Glutamatergic neuron (in vitro differentiated cells): ENCODE measurements at regions not wholly inside any gene's neighbourhood (a gene's known extent, or its start where the extent isn't known, plus 50 kb on each side); places are given as distances from the start of the nearest gene placed in this dataset.

ENCODE experiments used
- DNase-seq: peaks from one replicate; pipeline ENCODE4 v3.0.0; 2022
- H3K27ac Mint-ChIP-seq: one replicate; pipeline ENCODE4 v1.8.0; 2020; ENCODE audit warnings: mild to moderate bottlenecking, mixed read lengths, inconsistent platforms; ENCODE audit not compliant: unreplicated experiment
- H3K27me3 Mint-ChIP-seq: one replicate; pipeline ENCODE4 v1.8.0; 2020; ENCODE audit warnings: mild to moderate bottlenecking, moderate library complexity, mixed read lengths, inconsistent platforms; ENCODE audit not compliant: unreplicated experiment
- H3K36me3 Mint-ChIP-seq: one replicate; pipeline ENCODE4 v1.8.0; 2020; ENCODE audit warnings: mild to moderate bottlenecking, mixed read lengths, inconsistent platforms; ENCODE audit not compliant: unreplicated experiment
- H3K4me1 Mint-ChIP-seq: one replicate; pipeline ENCODE4 v1.8.0; 2020; ENCODE audit warnings: mild to moderate bottlenecking, low read depth, mixed read lengths, inconsistent platforms; ENCODE audit not compliant: unreplicated experiment
- H3K4me3 Mint-ChIP-seq: one replicate; pipeline ENCODE4 v1.8.0; 2020; ENCODE audit warnings: mild to moderate bottlenecking, mixed read lengths, inconsistent platforms; ENCODE audit not compliant: unreplicated experiment
- H3K9me3 Mint-ChIP-seq: one replicate; pipeline ENCODE4 v1.8.0; 2020; ENCODE audit warnings: mild to moderate bottlenecking, moderate library complexity, mixed read lengths, inconsistent platforms; ENCODE audit not compliant: unreplicated experiment
- TF ChIP-seq, protein P1 (sequence below): fragments of 200-600 bp; sonication (generic); IDR thresholded peaks from one replicate; pipeline ENCODE4 v1.5.0; 2021; ENCODE audit not compliant: partially characterized antibody, unreplicated experiment

DNA sequence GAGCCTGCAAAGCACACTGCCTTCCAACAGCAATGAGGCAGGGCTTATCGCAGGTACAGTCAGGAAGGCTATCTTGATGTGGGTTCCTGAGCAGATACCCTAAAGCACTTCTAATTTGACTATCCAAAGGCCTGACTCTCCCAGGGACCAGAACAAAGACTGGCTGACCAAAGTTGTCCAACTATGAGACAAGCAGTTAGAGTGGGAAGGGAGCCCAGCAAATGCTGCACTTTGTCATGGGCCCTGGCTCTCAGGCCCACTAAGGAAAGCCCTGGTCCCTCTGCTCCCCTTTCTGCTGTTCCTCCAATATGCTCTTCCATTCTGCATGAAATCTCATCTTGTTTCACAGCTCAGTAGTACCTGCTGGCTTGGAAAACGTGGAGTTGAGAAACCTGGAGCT lies 391.0 kb downstream of the RAB28 start:
- Mint-ChIP-seq H3K27ac (no peak overlapping the region), H3K9me3 (peaks cover 2% of the 10 kb centered on the region), H3K36me3 (no peaks in the 10 kb centered on the region), H3K4me3 (no peak overlapping the region), H3K27me3 (peaks cover 2% of the 10 kb centered on the region), H3K4me1 (peaks cover 5% of the 10 kb centered on the region)
- TF ChIP-seq, protein P1, sequence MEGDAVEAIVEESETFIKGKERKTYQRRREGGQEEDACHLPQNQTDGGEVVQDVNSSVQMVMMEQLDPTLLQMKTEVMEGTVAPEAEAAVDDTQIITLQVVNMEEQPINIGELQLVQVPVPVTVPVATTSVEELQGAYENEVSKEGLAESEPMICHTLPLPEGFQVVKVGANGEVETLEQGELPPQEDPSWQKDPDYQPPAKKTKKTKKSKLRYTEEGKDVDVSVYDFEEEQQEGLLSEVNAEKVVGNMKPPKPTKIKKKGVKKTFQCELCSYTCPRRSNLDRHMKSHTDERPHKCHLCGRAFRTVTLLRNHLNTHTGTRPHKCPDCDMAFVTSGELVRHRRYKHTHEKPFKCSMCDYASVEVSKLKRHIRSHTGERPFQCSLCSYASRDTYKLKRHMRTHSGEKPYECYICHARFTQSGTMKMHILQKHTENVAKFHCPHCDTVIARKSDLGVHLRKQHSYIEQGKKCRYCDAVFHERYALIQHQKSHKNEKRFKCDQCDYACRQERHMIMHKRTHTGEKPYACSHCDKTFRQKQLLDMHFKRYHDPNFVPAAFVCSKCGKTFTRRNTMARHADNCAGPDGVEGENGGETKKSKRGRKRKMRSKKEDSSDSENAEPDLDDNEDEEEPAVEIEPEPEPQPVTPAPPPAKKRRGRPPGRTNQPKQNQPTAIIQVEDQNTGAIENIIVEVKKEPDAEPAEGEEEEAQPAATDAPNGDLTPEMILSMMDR = no peak
- DNase-seq = no peak

DNA sequence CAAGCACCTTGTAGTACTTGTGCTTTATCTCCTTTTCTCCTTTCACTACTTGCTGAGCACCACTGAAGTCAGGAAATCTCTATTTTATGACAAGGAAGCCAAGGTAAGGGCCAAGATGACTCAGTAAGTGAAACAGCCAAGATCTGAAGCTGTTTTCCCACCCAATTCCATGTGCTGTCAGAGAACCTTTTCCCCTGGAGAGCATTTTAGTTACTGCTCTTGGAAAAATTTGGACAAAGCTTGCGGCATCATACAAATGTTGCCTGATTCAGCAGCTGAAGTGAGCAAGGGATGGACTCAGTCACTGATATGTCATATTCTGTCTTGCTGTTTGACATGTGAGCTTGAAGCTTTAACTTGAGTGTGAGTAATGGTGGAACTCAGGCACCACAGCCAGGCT lies 391.4 kb downstream of the RAB28 start:
- TF ChIP-seq, protein P1 = no peak
- no peak for DNase-seq
- no peak overlapping the region for H3K27ac Mint-ChIP-seq
- no peaks in the 10 kb centered on the region for H3K36me3 Mint-ChIP-seq
- no peak overlapping the region for H3K4me3 Mint-ChIP-seq
- H3K9me3 Mint-ChIP-seq = peaks cover 2% of the 10 kb centered on the region
- H3K27me3 Mint-ChIP-seq = peaks cover 2% of the 10 kb centered on the region
- peaks cover 5% of the 10 kb centered on the region for H3K4me1 Mint-ChIP-seq

DNA sequence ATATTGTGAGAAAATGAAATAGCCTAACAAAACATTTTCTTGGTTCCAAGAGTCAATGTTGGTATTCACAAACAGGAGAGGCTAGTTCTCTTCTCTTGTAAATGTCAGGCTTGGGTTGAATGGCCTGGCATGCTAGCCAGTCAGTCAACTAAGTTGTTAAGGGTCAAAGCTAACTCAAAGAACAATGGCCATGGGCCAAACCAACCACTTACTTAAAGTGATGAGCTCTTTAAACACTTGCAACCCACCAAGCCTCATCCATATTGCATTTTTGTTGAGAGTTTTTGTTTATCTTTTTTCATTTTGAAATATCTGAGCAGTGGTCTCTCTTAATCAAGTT lies 394.5 kb downstream of the RAB28 start:
- Mint-ChIP-seq H3K27ac (no peak overlapping the region), H3K4me3 (no peak overlapping the region), H3K27me3 (peaks cover 2% of the 10 kb centered on the region), H3K36me3 (peaks cover 5% of the 10 kb centered on the region), H3K9me3 (peaks cover 2% of the 10 kb centered on the region), H3K4me1 (peaks cover 5% of the 10 kb centered on the region)
- TF ChIP-seq, protein P1 = no peak
- DNase-seq = no peak

DNA sequence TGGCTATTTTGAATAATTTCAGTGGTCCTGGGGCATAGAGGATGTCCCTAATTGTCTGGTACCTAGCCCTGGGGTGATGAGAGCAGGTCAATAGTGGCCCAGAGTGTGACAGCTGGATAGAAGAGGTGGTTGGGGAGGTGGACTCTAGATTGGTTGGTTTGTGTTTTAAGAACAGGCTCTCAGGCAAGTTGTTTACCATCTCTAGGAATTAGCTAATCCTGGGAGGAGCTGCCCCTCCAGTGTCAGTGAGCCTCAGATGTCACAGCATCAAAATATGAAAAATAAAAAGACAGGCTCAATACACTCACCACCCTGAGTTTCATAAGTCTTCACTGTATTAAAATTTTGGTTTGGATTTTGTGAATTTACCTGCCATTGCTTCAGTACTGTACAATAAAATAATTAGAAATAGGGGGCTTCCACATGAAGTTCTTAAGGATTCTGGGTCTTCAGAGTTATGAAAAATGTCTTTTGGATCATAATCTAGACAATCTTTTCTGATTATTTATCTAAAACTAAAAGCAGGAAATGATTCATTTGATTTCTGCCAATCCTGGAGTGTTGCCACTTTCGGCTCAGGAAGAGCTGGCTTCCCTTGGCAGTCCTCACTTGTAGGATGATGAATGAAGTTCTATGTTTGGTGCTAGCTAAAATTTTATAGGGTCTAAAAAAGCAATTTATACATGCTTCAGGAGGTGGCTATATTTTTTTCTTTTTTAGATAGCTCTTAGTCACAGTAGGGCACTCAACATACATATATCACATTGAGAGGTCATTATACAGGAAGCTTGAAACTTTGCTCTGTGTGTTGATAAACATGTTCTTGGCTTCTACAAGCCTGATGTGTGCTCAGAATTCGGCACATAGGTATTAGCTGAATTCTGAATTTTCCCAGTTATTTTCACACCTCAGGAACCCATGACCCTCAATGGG lies 395.1 kb downstream of the RAB28 start:
- H3K36me3 Mint-ChIP-seq = peaks cover 8% of the 10 kb centered on the region
- H3K4me1 Mint-ChIP-seq = peaks cover 5% of the 10 kb centered on the region
- peaks cover 2% of the 10 kb centered on the region for H3K27me3 Mint-ChIP-seq
- H3K9me3 Mint-ChIP-seq = peaks cover 2% of the 10 kb centered on the region
- TF ChIP-seq, protein P1 = no peak
- no peak overlapping the region for H3K27ac Mint-ChIP-seq
- H3K4me3 Mint-ChIP-seq = no peak overlapping the region
- DNase-seq = no peak

DNA sequence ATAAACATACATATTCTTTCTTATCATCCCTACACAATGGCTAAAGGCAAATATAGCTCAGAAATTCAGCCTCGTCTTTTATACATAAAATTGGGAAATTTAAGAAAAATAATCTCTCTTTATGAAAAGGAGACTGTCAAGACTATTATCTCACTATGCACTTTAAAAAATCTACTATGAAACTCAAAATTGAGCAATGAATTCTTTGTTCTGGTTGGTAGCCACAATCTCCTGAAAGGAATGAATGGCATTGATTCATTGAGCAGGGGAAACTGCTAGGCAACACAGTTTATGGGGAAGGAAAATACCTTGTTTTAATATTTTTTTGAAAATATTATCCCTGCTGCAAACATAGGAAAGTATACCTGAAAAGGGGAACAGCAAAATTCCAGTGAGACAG lies 397.1 kb downstream of the RAB28 start:
- Mint-ChIP-seq H3K4me1 (peaks cover 5% of the 10 kb centered on the region), H3K9me3 (peaks cover 5% of the 10 kb centered on the region), H3K36me3 (peaks cover 14% of the 10 kb centered on the region), H3K27me3 (peaks cover 2% of the 10 kb centered on the region), H3K4me3 (no peak overlapping the region), H3K27ac (no peak overlapping the region)
- TF ChIP-seq, protein P1 = no peak
- DNase-seq = no peak
